B cell (primary cell): ENCODE measurements at regions not wholly inside any gene's neighbourhood (a gene's known extent, or its start where the extent isn't known, plus 50 kb on each side); places are given as distances from the start of the nearest gene placed in this dataset.

Experiments
- EZH2 ChIP-seq: IDR thresholded peaks from 2 replicates; pipeline ENCODE4 v1.6.1; 2012; ENCODE audit warnings: borderline replicate concordance, low read depth, mild to moderate bottlenecking, moderate library complexity, low read length; ENCODE audit not compliant: insufficient read depth, poor library complexity, severe bottlenecking
- TF ChIP-seq, protein P1 (sequence below): fragments of 200-600 bp; IDR thresholded peaks from one replicate; pipeline ENCODE4 v1.8.0; 2022; ENCODE audit warnings: antibody characterized with exemption, mild to moderate bottlenecking

DNA sequence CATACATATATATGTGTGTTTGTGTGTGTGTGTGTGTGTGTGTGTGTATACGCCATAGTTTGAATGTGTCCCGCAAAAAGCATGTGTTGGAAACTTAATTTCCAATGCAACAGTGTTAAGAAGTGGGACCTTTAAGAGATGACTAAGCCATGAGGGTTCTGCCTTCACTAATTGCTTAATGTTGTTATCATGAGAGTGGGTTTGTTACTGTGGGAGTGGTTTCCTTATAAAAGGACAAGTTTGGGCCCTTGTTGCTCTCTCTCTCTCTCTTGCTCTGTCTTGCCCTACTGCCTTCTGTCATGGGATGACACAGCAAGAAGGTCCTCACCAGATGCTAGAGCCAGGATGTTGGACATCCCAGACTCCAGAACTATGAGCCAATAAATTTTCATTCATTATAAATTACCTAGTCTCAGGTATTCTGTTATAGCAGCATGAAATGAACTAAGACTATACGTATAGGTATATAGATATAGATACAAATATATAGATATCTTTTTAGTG is 103.8 kb upstream of the ZC3H11B start:
- TF ChIP-seq, protein P1, sequence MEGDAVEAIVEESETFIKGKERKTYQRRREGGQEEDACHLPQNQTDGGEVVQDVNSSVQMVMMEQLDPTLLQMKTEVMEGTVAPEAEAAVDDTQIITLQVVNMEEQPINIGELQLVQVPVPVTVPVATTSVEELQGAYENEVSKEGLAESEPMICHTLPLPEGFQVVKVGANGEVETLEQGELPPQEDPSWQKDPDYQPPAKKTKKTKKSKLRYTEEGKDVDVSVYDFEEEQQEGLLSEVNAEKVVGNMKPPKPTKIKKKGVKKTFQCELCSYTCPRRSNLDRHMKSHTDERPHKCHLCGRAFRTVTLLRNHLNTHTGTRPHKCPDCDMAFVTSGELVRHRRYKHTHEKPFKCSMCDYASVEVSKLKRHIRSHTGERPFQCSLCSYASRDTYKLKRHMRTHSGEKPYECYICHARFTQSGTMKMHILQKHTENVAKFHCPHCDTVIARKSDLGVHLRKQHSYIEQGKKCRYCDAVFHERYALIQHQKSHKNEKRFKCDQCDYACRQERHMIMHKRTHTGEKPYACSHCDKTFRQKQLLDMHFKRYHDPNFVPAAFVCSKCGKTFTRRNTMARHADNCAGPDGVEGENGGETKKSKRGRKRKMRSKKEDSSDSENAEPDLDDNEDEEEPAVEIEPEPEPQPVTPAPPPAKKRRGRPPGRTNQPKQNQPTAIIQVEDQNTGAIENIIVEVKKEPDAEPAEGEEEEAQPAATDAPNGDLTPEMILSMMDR: no peak
- TF ChIP-seq EZH2: no peak
